K562 (cell line): ENCODE measurements at regions not wholly inside any gene's neighbourhood (a gene's known extent, or its start where the extent isn't known, plus 50 kb on each side); places are given as distances from the start of the nearest gene placed in this dataset.

Experiments used
- ATAC-seq: fragments of 200-7000 bp; cut with Tn5 transposase; 3 replicates; pipeline ENCODE4 v1.9.1; 2020; ENCODE audit warnings: moderate library complexity
- BruUV-seq: library from RNA; stranded (reverse); fragments of 400-500 nt; replicated peaks from 2 replicates; lab custom pipeline; 2021; lab: Mats Ljungman, UMichigan
- CTCF ChIA-PET: fragments of 300-600 bp; formaldehyde crosslinking; extraction: SDS; loops from one replicate; lab custom pipeline; 2021; ENCODE audit warnings: low intra/inter-chr PET ratio; lab: Yijun Ruan, JAX
- POLR2A ChIA-PET: fragments of 300-600, 350-650 bp; sonication (Branson Sonifier 250); formaldehyde crosslinking; extraction: SDS; loops from one replicate; lab custom pipeline; 2021; ENCODE audit warnings: antibody characterized with exemption, inconsistent platforms; lab: Yijun Ruan, JAX
- DNase-seq, 4 experiments: peaks; one replicate each; pipeline versions ENCODE4 v3.0.0 to v3.0.0-alpha.2; 2011 to 2018; ENCODE audit warnings: low spot score in 3 of 4, mixed read lengths in 3 of 4; ENCODE audit errors: extremely low read depth in 1 of 4
- FAIRE-seq: peaks from 2 replicates; lab custom pipeline; 2011; peaks lifted over from hg19 to GRCh38; lab: Jason Lieb, UNC
- H2AFZ ChIP-seq: 2 replicates; pipeline ENCODE4 v1.6.0; 2011; ENCODE audit warnings: low read depth, low read length, control low read depth, inconsistent platforms
- H3K27ac ChIP-seq: fragments of 200-600 bp; 3 replicates; pipeline ENCODE4 v1.8.0; 2011; ENCODE audit warnings: low read depth, mild to moderate bottlenecking, control low read depth, inconsistent platforms, low read length, moderate library complexity, mixed read lengths; ENCODE audit errors: extremely low read depth
- H3K27me3 ChIP-seq, 2 experiments: fragments of 300-600 bp in 1 of 2; 2 replicates in 1 of 2; 3 replicates in 1 of 2; pipeline versions ENCODE4 v1.6.0 to v1.8.0; 2011; ENCODE audit warnings: inconsistent platforms in 2 of 2, low read length in 2 of 2, mild to moderate bottlenecking in 1 of 2, mixed read lengths in 1 of 2, moderate library complexity in 1 of 2; ENCODE audit not compliant: control insufficient read depth in 2 of 2, insufficient read depth in 2 of 2
- H3K36me3 ChIP-seq: fragments of 300-600 bp; 3 replicates; pipeline ENCODE4 v1.8.0; 2011; ENCODE audit warnings: mild to moderate bottlenecking, low read length, inconsistent platforms; ENCODE audit not compliant: control insufficient read depth, insufficient read depth
- H3K4me1 ChIP-seq, 2 experiments: fragments of 200-600 bp in 1 of 2; replicated peaks in 1 of 2; 2 replicates in 1 of 2; 3 replicates in 1 of 2; pipeline versions ENCODE4 v1.5.1 to v1.8.0; 2011; ENCODE audit warnings: inconsistent platforms in 2 of 2, low read length in 2 of 2, mild to moderate bottlenecking in 1 of 2, mixed read lengths in 1 of 2, moderate library complexity in 1 of 2; ENCODE audit not compliant: control insufficient read depth in 2 of 2, insufficient read depth in 2 of 2
- H3K4me2 ChIP-seq: 2 replicates; pipeline ENCODE4 v1.6.1; 2011; ENCODE audit warnings: low read length, control low read depth, inconsistent platforms, mixed read lengths; ENCODE audit not compliant: insufficient read depth
- H3K4me3 ChIP-seq: fragments of 200-600 bp; sonication (generic), shearing (Covaris generic); 2 replicates; pipeline ENCODE4 v1.5.1; 2016; ENCODE audit warnings: control low read depth, inconsistent platforms
- H3K79me2 ChIP-seq: fragments of 200-600 bp; 3 replicates; pipeline ENCODE4 v1.8.0; 2011; ENCODE audit warnings: low read length, inconsistent platforms; ENCODE audit not compliant: control insufficient read depth, insufficient read depth
- H3K9ac ChIP-seq, 2 experiments: 2 replicates each; pipeline versions ENCODE4 v1.6.0 to v1.6.1; 2011; ENCODE audit warnings: low read depth in 2 of 2, low read length in 2 of 2, control low read depth in 1 of 2, inconsistent platforms in 1 of 2, mild to moderate bottlenecking in 1 of 2, mixed read lengths in 1 of 2; ENCODE audit not compliant: insufficient read depth in 1 of 2
- H3K9me1 ChIP-seq: one replicate; pipeline ENCODE4 v1.6.0; 2011; ENCODE audit warnings: inconsistent platforms, mild to moderate bottlenecking, low read length, moderate library complexity; ENCODE audit not compliant: control insufficient read depth, insufficient read depth
- H3K9me3 ChIP-seq: replicated peaks from 2 replicates; pipeline ENCODE4 v1.5.1; 2011; ENCODE audit warnings: low read depth, low read length, inconsistent platforms; ENCODE audit not compliant: control insufficient read depth, insufficient read depth
- H4K20me1 ChIP-seq: replicated peaks from 2 replicates; pipeline ENCODE4 v1.6.1; 2011; ENCODE audit warnings: low read length, inconsistent platforms, mixed read lengths; ENCODE audit not compliant: control insufficient read depth, insufficient read depth
- HIVEP1 ChIP-seq: fragments of 250-450 bp; sonication (Bioruptor Pico); IDR thresholded peaks from 2 replicates; pipeline ENCODE4 v1.4.0; 2020; ENCODE audit warnings: mild to moderate bottlenecking
- HNRNPUL1 ChIP-seq: fragments of 200-400 bp; formaldehyde crosslinking; IDR thresholded peaks from 2 replicates; pipeline ENCODE4 v1.6.1; 2017; ENCODE audit warnings: low read length
- JUN ChIP-seq, 2 experiments: sonication (generic) in 1 of 2; formaldehyde crosslinking in 1 of 2; IDR thresholded peaks; 2 replicates each; pipeline versions ENCODE4 v1.6.1 to v1.8.0; 2012 to 2022; ENCODE audit warnings: borderline replicate concordance in 2 of 2, mild to moderate bottlenecking in 2 of 2, improper control_type of control experiment in 1 of 2, low read depth in 1 of 2, low read length in 1 of 2, missing genetic modification reagents in 1 of 2
- KDM4B ChIP-seq, 2 experiments: fragments of 450-650 bp in 1 of 2; sonication (generic) in 1 of 2; IDR thresholded peaks; 2 replicates each; pipeline ENCODE4 v1.6.1; 2016 to 2017; ENCODE audit warnings: borderline replicate concordance in 2 of 2, antibody characterized with exemption in 1 of 2, low read depth in 1 of 2, mild to moderate bottlenecking in 1 of 2
- NRF1 ChIP-seq, 2 experiments: fragments of 450-650 bp; IDR thresholded peaks in 1 of 2; conservative IDR thresholded peaks in 1 of 2; 2 replicates each; pipeline ENCODE4 v1.6.1; 2014; ENCODE audit warnings: mild to moderate bottlenecking in 2 of 2
- PML ChIP-seq: IDR thresholded peaks from 2 replicates; pipeline ENCODE4 v1.6.1; 2012; ENCODE audit warnings: low read length, inconsistent platforms
- RBM39 ChIP-seq: fragments of 200-400 bp; formaldehyde crosslinking; optimal IDR thresholded peaks from 2 replicates; pipeline ENCODE3; 2018; ENCODE audit warnings: low read depth, low read length
- TEAD1 ChIP-seq, 2 experiments: fragments of 450-650 bp in 1 of 2; sonication (generic) in 1 of 2; formaldehyde crosslinking; IDR thresholded peaks; 2 replicates each; pipeline versions ENCODE4 v1.4.0 to v1.8.0; 2020 to 2022; ENCODE audit warnings: mild to moderate bottlenecking in 2 of 2, missing genetic modification reagents in 1 of 2
- ZKSCAN8 ChIP-seq: fragments of 200-800 bp; sonication (Bioruptor generic); IDR thresholded peaks from 2 replicates; pipeline ENCODE4 v1.6.1; 2016; ENCODE audit warnings: missing genetic modification characterization, missing compliant biosample characterization
- ZNF717 ChIP-seq: fragments of 250-450 bp; sonication (Bioruptor Pico); IDR thresholded peaks from 2 replicates; pipeline ENCODE4 v1.5.0; 2021
- WGBS: fragments of 100-300 bp; shearing (Covaris generic); methylation state at CpG from one replicate; pipeline ENCODE4 v1.1.6; 2016; ENCODE audit warnings: low coverage, mixed read lengths; ENCODE audit not compliant: insufficient coverage; ENCODE audit errors: missing lambda C conversion rate; 5-methylcytosine and 5-hydroxymethylcytosine counted together
- in situ Hi-C: fragments of 300-500 bp; cut with MboI; formaldehyde crosslinking; loops from 4 replicates; pipeline ENCODE4 v1.15.0; 2018; ENCODE audit warnings: inconsistent platforms, mixed read lengths
- intact Hi-C: fragments of 100-400 bp; cut with micrococcal nuclease; formaldehyde crosslinking; loops from 2 replicates; pipeline ENCODE4 v1.14.2; 2022

DNA sequence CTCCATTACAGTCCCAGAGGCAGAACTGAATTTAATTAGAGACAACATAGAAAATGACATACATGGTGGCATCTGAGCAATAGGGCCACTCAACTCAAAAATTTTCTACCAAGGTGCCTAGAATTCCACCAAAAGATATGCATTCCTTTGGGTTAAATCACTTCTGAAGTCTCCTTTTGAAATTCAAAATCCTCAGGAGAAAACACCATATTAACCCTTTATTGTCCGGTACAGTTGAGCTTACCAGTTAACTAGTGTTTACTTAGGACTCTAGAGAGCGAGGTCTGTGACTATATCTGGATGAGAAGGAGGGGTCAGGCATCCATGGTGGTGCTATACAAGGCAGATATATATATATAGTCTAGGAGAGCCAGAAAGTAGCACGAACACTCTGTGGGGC lies 355.6 kb upstream of the CAMK1G start:
- BruUV-seq = no TSS peak
- H3K9me3 ChIP-seq = no peaks in the 10 kb centered on the region
- no peaks in the 10 kb centered on the region for H3K79me2 ChIP-seq
- H3K9ac ChIP-seq = no peak overlapping the region
- H3K4me1 ChIP-seq = no peaks in the 10 kb centered on the region
- no peak overlapping the region for H3K27ac ChIP-seq
- intact Hi-C loops = no loop called here
- no peak overlapping the region for H3K4me2 ChIP-seq
- H3K27me3 ChIP-seq = peaks cover 0 to 6% of the 10 kb centered on the region in 2 experiments; a peak in 1 of 5 replicates
- no peak overlapping the region for H3K4me3 ChIP-seq
- TF ChIP-seq HNRNPUL1 (no peak), ZNF717 (CRISPR knock-in tag) (no peak), NRF1 (conservative IDR thresholded peaks at IDR 0.05 in 1 of 2, IDR thresholded peaks at IDR 0.05 in 1 of 2) (no peak), ZKSCAN8 (CRISPR knock-in tag) (no peak), HIVEP1 (CRISPR knock-in tag) (no peak), PML (no peak), RBM39 (no peak), JUN (IDR thresholded peaks at IDR 0.05; ENCODE audit: borderline replicate concordance, low read depth, low read length) (no peak), JUN (CRISPR knock-in tag; IDR thresholded peaks at IDR 0.05; ENCODE audit: borderline replicate concordance) (no peak), TEAD1 (CRISPR knock-in tag; IDR thresholded peaks at IDR 0.05) (no peak), KDM4B (IDR thresholded peaks at IDR 0.05; ENCODE audit: borderline replicate concordance in 2 of 2, low read depth in 1 of 2) (no peak)
- H2AFZ ChIP-seq = no peak overlapping the region
- whole genome bisulfite sequencing = 2% methylated on average over 3 of the region's 3 CpGs
- no peak for ATAC-seq
- ChIA-PET POLR2A (no interaction called here), CTCF (interaction anchor here (0.7 kb wide), 1 partner anchor 418 kb away, joined by 4 read pairs; no protein-coding TSS in a partner anchor)
- no peaks in the 10 kb centered on the region for H3K36me3 ChIP-seq
- FAIRE-seq = no peak
- H4K20me1 ChIP-seq = no peaks in the 10 kb centered on the region
- no peaks in the 10 kb centered on the region for H3K9me1 ChIP-seq
- in situ Hi-C loops = no loop called here
- DNase-seq = no peak
